Naive B cell (primary cell): ENCODE measurements at regions not wholly inside any gene's neighbourhood (a gene's known extent, or its start where the extent isn't known, plus 50 kb on each side); places are given as distances from the start of the nearest gene placed in this dataset.
"Not testable (repeated sequence)": the region's sequence is repeated elsewhere in the genome, so short reads cannot be mapped to it uniquely, and the experiment has no call there.

Experiments used
- ATAC-seq, 2 donors: fragments of 150-1000 bp; cut with Tn5 transposase; 2 replicates each; pipeline ENCODE4 v1.10.0; 2021; ENCODE audit warnings: low read depth in 2 of 2, mild to moderate bottlenecking in 2 of 2, moderate library complexity in 2 of 2
- DNase-seq: peaks from one replicate; pipeline ENCODE4 v3.0.0; 2022
- H3K27ac Mint-ChIP-seq, 6 donors: one replicate each; pipeline ENCODE4 v1.8.0; 2020 to 2022; ENCODE audit warnings: mild to moderate bottlenecking in 6 of 6, mixed read lengths in 6 of 6, moderate library complexity in 5 of 6, inconsistent platforms in 2 of 6
- H3K27me3 Mint-ChIP-seq, 3 donors: one replicate each; pipeline ENCODE4 v1.8.0; 2021 to 2022; ENCODE audit warnings: mixed read lengths in 3 of 3, mild to moderate bottlenecking in 1 of 3
- H3K36me3 Mint-ChIP-seq, 2 donors: one replicate each; pipeline ENCODE4 v1.8.0; 2020 to 2022; ENCODE audit warnings: mixed read lengths in 2 of 2, inconsistent platforms in 1 of 2, mild to moderate bottlenecking in 1 of 2
- H3K4me1 Mint-ChIP-seq, 3 donors: one replicate each; pipeline ENCODE4 v1.8.0; 2020 to 2022; ENCODE audit warnings: mixed read lengths in 3 of 3, inconsistent platforms in 1 of 3, mild to moderate bottlenecking in 1 of 3, moderate library complexity in 1 of 3
- H3K4me3 Mint-ChIP-seq, 8 donors: one replicate each; pipeline ENCODE4 v1.8.0; 2020 to 2022; ENCODE audit warnings: mild to moderate bottlenecking in 8 of 8, mixed read lengths in 8 of 8, moderate library complexity in 8 of 8, inconsistent platforms in 2 of 8
- H3K9me3 Mint-ChIP-seq, 7 donors: one replicate each; pipeline ENCODE4 v1.8.0; 2020 to 2022; ENCODE audit warnings: mixed read lengths in 7 of 7, mild to moderate bottlenecking in 5 of 7, inconsistent platforms in 2 of 7, moderate library complexity in 1 of 7

DNA sequence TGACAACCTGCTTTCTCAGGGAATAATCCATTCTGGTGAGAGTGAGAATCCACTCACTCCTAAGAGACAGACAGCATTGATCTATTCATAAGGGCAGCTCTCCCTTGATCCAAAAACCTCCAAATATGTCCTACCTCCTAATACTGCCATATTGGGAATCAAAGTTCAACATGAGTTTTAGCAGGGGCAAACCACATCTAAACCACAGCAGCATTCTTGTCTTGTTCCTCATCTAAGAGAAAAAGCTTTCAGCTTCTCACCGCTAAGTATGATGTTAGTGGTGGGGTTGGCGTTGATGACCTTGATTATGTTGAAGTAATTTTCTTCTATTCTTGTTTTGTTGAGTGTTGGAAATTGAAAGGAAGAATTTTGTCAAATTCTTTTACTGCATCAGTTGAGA lies 69.6 kb downstream of the SERTM2 start:
- H3K27ac Mint-ChIP-seq = no peak overlapping the region
- ATAC-seq = no peak
- H3K4me3 Mint-ChIP-seq = no peak overlapping the region
- H3K36me3 Mint-ChIP-seq = no peaks in the 10 kb centered on the region
- no peak for DNase-seq
- no peaks in the 10 kb centered on the region for H3K4me1 Mint-ChIP-seq
- no peaks in the 10 kb centered on the region for H3K27me3 Mint-ChIP-seq
- H3K9me3 Mint-ChIP-seq = no peaks in the 10 kb centered on the region

DNA sequence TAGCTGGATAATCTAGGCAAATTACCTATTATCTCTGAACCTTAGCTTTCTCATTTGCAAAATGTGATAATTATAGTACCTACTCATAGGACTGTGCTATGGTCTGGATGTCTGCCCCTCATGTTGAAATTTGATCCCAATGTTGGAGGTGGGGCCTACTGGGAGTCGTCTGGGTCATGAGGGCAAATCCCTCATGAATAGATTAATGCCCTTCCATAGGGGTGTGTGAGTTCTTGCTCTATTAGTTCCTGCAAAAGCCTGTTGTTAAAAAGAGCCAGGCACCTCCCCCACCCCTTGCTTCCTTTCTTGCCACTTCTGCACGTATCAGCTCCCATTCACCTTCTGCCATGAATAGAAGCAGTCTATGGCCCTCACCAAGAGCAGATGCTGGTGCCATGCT lies 73.9 kb downstream of the SERTM2 start:
- Mint-ChIP-seq H3K36me3 (no peaks in the 10 kb centered on the region), H3K9me3 (no peaks in the 10 kb centered on the region), H3K4me3 (no peak overlapping the region), H3K4me1 (no peaks in the 10 kb centered on the region), H3K27ac (no peak overlapping the region), H3K27me3 (no peaks in the 10 kb centered on the region)
- ATAC-seq (no peak), DNase-seq (no peak)

DNA sequence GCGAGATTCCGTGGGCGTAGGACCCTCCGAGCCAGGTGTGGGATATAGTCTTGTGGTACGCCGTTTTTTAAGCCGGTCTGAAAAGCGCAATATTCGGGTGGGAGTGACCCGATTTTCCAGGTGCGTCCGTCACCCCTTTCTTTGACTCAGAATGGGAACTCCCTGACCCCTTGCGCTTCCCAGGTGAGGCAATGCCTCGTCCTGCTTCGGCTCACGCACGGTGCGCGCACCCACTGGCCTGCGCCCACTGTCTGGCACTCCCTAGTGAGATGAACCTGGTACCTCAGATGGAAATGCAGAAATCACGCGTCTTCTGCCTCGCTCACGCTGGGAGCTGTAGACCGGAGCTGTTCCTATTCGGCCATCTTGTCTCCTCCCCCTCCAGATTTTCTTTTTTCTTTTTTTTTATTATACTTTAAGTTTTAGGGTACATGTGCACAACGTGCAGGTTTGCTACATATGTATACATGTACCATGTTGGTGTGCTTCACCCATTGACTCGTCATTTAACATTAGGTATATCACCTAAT lies 83.0 kb downstream of the SERTM2 start:
- not testable (repeated sequence) for H3K4me1 Mint-ChIP-seq

DNA sequence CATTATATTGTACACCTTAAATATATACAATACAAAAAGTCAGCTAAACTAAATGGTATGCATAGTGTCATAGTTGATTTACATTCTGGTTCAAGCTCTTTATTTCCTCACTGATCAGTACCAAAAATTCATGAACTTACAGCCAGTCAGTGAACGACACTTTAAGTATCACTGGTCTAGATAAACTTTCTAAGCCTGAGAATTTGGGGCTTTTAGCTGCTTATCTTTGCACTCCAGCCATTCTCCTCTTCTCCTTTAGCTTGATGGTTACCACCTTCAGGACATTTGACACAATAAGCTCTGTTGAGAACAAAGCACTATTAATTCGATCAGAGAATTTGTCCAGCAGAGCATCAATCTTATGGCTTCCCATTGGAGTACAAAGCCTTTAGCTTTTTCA lies 83.0 kb upstream of the ALG13 start:
- Mint-ChIP-seq H3K4me3 (no peak overlapping the region), H3K4me1 (no peaks in the 10 kb centered on the region), H3K9me3 (peaks cover 0 to 10% (median 0%) of the 10 kb centered on the region in 7 donors), H3K27me3 (peaks cover 0 to 7% (median 0%) of the 10 kb centered on the region in 3 donors), H3K36me3 (no peaks in the 10 kb centered on the region), H3K27ac (no peak overlapping the region)
- DNase-seq (no peak), ATAC-seq (no peak)

More for the DNA sequence above, 83.0 kb downstream of the SERTM2 start:
- not testable (repeated sequence) for H3K27ac Mint-ChIP-seq, DNase-seq, H3K9me3 Mint-ChIP-seq, H3K27me3 Mint-ChIP-seq, H3K36me3 Mint-ChIP-seq, H3K4me3 Mint-ChIP-seq, ATAC-seq

DNA sequence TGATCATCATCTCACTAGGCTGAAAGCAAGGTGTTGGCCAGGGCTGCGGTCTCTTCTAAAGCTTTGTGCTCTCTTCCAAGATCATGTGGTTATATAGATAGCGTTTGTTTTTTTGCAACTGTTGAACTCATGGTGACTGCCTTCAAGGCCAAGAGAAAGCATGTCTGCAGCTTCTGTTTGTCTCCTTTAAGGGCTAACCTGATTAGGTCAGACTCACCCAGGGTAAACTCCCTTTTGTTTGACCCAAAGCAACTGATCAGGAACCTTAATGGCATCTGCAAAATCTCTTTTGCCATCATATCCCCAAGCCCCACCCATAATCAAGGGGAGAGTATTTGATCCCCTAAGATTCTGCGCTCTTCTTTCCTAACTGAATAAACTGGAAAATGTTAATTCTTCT lies 72.2 kb upstream of the ALG13 start:
- DNase-seq (no peak), ATAC-seq (no peak)
- Mint-ChIP-seq H3K9me3 (peaks cover 0 to 2% (median 0%) of the 10 kb centered on the region in 7 donors), H3K4me3 (no peak overlapping the region), H3K4me1 (no peaks in the 10 kb centered on the region), H3K27me3 (peaks cover 0 to 3% (median 0%) of the 10 kb centered on the region in 3 donors), H3K36me3 (no peaks in the 10 kb centered on the region), H3K27ac (peak overlapping the region in 1 of 6 donors; percentile 77)

DNA sequence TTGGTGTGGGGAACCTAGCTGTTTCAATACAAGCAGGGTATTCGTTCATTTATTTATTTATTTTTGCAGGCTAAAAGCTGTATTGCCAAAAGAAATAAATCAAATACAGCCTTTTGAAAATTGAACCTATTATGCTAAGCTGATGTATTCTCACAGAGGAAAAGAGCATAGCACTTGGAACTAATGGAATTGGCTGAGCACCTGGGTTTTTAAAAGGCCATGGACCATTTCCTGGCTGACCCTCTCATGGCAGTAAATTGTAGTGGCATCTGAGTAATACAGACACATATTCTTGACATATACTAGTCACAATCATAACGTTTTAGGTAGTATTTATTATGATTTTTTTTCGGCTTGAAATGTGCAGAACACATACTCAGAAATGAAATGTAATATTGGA lies 71.8 kb upstream of the ALG13 start:
- DNase-seq (no peak), ATAC-seq (no peak)
- H3K36me3 Mint-ChIP-seq = no peaks in the 10 kb centered on the region
- no peaks in the 10 kb centered on the region for H3K4me1 Mint-ChIP-seq
- H3K9me3 Mint-ChIP-seq = peaks cover 0 to 2% (median 0%) of the 10 kb centered on the region in 7 donors
- H3K27ac Mint-ChIP-seq = no peak overlapping the region
- peaks cover 0 to 3% (median 0%) of the 10 kb centered on the region in 3 donors for H3K27me3 Mint-ChIP-seq
- no peak overlapping the region for H3K4me3 Mint-ChIP-seq

DNA sequence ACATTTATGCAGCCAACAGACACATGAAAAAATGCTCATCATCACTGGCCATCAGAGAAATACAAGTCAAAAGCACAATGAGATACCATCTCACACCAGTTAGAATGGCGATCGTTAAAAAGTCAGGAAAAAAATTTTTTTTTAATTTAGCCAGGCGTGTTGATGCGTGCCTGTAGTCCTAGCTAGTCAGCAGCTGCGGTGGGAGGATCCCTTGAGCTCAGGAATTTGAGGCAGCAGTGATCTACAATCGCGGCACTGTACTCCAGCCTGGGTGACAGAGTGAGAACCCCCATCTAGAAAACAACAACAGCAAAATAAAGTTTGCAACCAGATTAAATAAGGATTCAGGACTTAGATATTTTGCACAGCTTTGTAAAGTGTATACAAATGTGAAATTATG lies 65.7 kb upstream of the ALG13 start:
- Mint-ChIP-seq H3K4me1 (no peaks in the 10 kb centered on the region), H3K4me3 (no peak overlapping the region), H3K36me3 (no peaks in the 10 kb centered on the region), H3K27me3 (no peaks in the 10 kb centered on the region), H3K9me3 (peaks cover 0 to 2% (median 0%) of the 10 kb centered on the region in 7 donors), H3K27ac (no peak overlapping the region)
- DNase-seq = no peak
- no peak for ATAC-seq

DNA sequence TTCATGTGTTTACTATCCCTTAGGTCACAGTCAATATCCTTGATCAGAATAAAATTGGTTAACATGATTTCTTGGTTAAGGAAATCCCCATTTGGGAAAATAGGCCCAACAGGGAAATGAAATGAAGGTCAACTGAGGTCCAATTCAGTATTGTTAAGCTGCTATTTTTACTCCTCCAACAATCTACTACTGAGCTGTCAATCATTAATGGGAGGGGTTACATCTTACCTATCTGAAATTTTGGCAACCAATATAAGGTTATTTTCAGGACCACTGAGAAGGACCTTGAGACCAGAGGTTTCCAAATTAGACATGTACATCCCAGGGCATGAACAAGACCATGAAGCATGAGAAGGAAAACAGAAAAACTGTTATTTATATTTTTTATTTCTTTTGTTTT lies 64.2 kb upstream of the ALG13 start:
- no peaks in the 10 kb centered on the region for H3K27me3 Mint-ChIP-seq
- no peak overlapping the region for H3K27ac Mint-ChIP-seq
- H3K4me3 Mint-ChIP-seq = no peak overlapping the region
- ATAC-seq (no peak), DNase-seq (no peak)
- H3K9me3 Mint-ChIP-seq = peaks cover 0 to 7% (median 1%) of the 10 kb centered on the region in 7 donors
- H3K36me3 Mint-ChIP-seq = no peaks in the 10 kb centered on the region
- no peaks in the 10 kb centered on the region for H3K4me1 Mint-ChIP-seq

DNA sequence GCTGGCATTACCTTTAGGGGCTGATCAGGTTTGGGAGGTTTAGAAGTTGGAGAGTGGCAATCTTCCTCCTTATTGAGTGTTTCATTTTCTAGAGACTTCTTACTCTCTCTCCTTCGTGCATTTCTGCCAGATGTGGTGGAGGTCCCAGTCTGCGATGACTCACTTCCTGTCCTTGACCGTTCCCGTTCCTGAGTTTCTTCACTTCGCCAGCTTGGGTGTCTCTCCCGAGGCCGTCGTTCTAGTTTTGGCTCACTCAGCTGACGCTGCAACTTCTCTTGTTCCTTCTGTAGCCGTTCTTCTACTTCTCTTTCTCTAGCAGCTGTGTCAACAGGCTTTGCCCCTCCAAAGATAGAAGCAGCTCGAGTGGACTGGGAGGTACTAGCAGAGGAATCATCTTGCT lies 60.9 kb upstream of the ALG13 start:
- not testable (repeated sequence) for H3K4me3 Mint-ChIP-seq, ATAC-seq, H3K27me3 Mint-ChIP-seq, H3K36me3 Mint-ChIP-seq, H3K4me1 Mint-ChIP-seq, DNase-seq
- Mint-ChIP-seq H3K9me3 (peaks cover 3 to 11% (median 4%) of the 10 kb centered on the region in 7 donors), H3K27ac (peak overlapping the region in 1 of 6 donors; percentile 61)

DNA sequence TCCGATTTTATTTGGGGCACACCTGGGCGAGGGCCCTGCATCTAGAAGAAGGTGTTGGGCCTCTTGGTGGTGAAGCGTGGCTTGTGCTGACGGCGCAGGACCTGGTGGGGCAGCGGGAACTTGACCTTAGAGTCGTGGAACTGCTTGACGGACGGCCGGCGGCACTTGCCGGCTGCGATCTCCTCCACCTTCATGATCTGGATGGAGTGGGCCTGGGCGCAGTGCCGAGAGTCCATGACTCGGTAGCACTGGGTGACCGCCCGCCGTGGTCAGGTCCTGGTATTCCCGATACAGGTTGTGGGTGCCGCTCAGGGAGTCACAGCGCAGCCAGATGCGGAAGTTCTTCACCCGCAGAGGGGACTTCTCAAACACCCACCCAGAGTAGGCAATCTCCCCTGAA lies 56.8 kb upstream of the ALG13 start:
- Mint-ChIP-seq H3K27me3 (peaks cover 3 to 10% (median 5%) of the 10 kb centered on the region in 3 donors), H3K9me3 (peaks cover 3 to 12% (median 4%) of the 10 kb centered on the region in 7 donors), H3K4me1 (no peaks in the 10 kb centered on the region), H3K36me3 (no peaks in the 10 kb centered on the region), H3K4me3 (no peak overlapping the region), H3K27ac (no peak overlapping the region)
- ATAC-seq (no peak), DNase-seq (no peak)

DNA sequence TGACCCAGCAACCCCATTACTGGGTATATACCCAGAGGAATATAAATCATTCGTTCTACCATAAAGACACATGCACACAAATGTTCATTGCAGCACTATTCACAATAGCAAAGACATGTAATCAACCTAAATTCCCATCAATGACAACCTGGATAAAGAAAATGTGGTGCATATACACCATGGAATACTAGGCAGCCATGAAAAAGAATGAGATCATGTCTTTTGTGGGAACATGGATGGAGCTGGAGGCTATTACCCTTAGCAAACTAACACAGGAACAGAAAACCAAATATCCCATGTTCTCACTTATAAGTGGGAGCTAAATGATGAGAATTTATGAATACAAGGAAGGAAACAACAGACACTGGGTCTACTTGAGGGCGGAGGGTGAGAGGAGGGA lies 53.7 kb upstream of the ALG13 start:
- DNase-seq, H3K4me1 Mint-ChIP-seq: not testable (repeated sequence)

More for the DNA sequence above, 53.7 kb upstream of the ALG13 start:
- H3K27me3 Mint-ChIP-seq = peaks cover 3 to 10% (median 5%) of the 10 kb centered on the region in 3 donors
- H3K36me3 Mint-ChIP-seq, H3K27ac Mint-ChIP-seq, H3K9me3 Mint-ChIP-seq, H3K4me3 Mint-ChIP-seq, ATAC-seq: not testable (repeated sequence)
